ENCODE measurements at regions not wholly inside any gene's neighbourhood (a gene's known extent, or its start where the extent isn't known, plus 50 kb on each side); places are given as distances from the start of the nearest gene placed in this dataset.
"Not testable (repeated sequence)": the region's sequence is repeated elsewhere in the genome, so short reads cannot be mapped to it uniquely, and the experiment has no call there.

DNA sequence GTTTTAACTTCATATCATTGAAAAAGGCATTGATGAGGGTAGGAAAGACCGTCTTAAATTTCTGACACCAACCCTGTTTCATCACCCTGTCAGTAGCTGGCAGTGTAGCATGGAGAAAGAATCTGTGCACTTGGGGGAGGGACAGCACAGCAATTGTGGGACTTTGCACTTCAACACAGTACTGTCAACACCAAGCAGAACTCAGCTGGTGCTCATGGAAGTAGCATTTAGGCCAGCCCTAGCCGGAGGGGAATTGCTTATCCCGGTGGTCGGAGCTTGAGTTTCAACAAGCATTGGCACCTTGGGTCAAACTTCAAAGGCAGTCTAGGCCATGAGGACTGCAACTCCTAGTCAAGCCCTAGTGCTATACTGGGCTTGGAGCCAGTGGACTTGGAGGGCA lies 285.8 kb upstream of the TGIF2LX start:
- POLR2A ChIA-PET; CTCF ChIA-PET; H3K27me3 Mint-ChIP-seq (ENCODE audit: insufficient read depth, unreplicated experiment); BruUV-seq (replicated peaks); H3K27me3 ChIP-seq (replicated peaks; ENCODE audit: control insufficient read depth, insufficient read depth, low read length); intact Hi-C loops (cut with micrococcal nuclease; ENCODE audit: unreplicated experiment); H3K4me3 Mint-ChIP-seq (ENCODE audit: unreplicated experiment); H3K9me3 Mint-ChIP-seq (ENCODE audit: unreplicated experiment); H3K4me3 ChIP-seq (ENCODE audit: low read depth, low read length); DNase-seq; H3K4me1 ChIP-seq; H3K36me3 Mint-ChIP-seq (ENCODE audit: insufficient read depth, unreplicated experiment); H3K4me1 Mint-ChIP-seq (ENCODE audit: low read depth, unreplicated experiment); H3K27ac Mint-ChIP-seq (ENCODE audit: unreplicated experiment); H3K36me3 ChIP-seq (ENCODE audit: control insufficient read depth, insufficient read depth, low read length); H3K9me3 ChIP-seq: not testable (repeated sequence)

DNA sequence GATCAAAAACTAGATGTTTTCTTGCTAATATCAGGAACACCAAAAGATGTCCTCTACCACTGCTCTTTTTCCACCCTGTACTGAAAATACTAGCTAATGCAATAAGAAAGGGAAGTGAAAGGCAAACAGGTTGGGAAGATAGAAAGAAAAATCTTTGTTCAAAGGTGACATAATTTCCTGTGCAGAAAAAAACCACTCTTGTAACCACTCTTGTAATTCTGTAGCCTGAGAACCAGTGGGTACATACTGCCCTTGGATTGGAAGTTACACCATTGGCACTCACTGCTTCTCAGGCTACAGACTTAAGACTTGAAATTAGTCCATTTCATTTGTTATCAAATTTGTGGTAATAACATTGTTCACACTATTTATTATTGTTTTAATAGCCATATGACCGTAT lies 263.0 kb upstream of the TGIF2LX start:
- DNase-seq; H3K9me3 Mint-ChIP-seq (ENCODE audit: unreplicated experiment): not testable (repeated sequence)

DNA sequence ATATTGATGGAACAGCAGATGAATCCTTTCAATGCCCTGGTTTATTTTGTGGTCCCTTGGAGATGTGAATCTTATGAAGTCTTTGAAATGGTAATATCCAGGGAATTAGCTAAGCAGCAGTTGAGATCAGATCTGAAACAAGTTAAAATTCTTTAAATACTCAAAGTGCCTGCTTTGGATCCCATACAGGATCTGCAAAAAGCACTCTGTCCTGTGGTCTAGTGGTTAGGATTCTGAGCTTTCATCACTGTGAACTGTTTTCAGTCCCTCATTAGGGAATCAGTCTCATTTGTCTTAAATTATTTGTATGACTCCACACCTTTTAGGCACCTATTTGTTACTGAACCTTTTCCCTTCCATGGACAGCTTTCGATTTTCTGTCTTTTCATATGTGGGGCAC lies 215.2 kb upstream of the TGIF2LX start:
- BruUV-seq (replicated peaks); H3K9me3 ChIP-seq; H3K27ac Mint-ChIP-seq (ENCODE audit: unreplicated experiment); DNase-seq; intact Hi-C loops (cut with micrococcal nuclease; ENCODE audit: unreplicated experiment); H3K4me1 ChIP-seq; POLR2A ChIA-PET; H3K9me3 Mint-ChIP-seq (ENCODE audit: unreplicated experiment); CTCF ChIA-PET; H3K4me3 Mint-ChIP-seq (ENCODE audit: unreplicated experiment); H3K4me3 ChIP-seq (ENCODE audit: low read depth, low read length); H3K27me3 Mint-ChIP-seq (ENCODE audit: insufficient read depth, unreplicated experiment); H3K27me3 ChIP-seq (replicated peaks; ENCODE audit: control insufficient read depth, insufficient read depth, low read length); H3K4me1 Mint-ChIP-seq (ENCODE audit: low read depth, unreplicated experiment); H3K36me3 Mint-ChIP-seq (ENCODE audit: insufficient read depth, unreplicated experiment); H3K36me3 ChIP-seq (ENCODE audit: control insufficient read depth, insufficient read depth, low read length): not testable (repeated sequence)

More for the DNA sequence above, 263.0 kb upstream of the TGIF2LX start:
- CTCF ChIA-PET; BruUV-seq (replicated peaks); H3K9me3 ChIP-seq; H3K4me1 ChIP-seq; H3K36me3 Mint-ChIP-seq (ENCODE audit: insufficient read depth, unreplicated experiment); H3K27me3 ChIP-seq (replicated peaks; ENCODE audit: control insufficient read depth, insufficient read depth, low read length); H3K4me1 Mint-ChIP-seq (ENCODE audit: low read depth, unreplicated experiment); POLR2A ChIA-PET; H3K4me3 Mint-ChIP-seq (ENCODE audit: unreplicated experiment); H3K36me3 ChIP-seq (ENCODE audit: control insufficient read depth, insufficient read depth, low read length); H3K27me3 Mint-ChIP-seq (ENCODE audit: insufficient read depth, unreplicated experiment); H3K4me3 ChIP-seq (ENCODE audit: low read depth, low read length); H3K27ac Mint-ChIP-seq (ENCODE audit: unreplicated experiment); intact Hi-C loops (cut with micrococcal nuclease; ENCODE audit: unreplicated experiment): not testable (repeated sequence)

DNA sequence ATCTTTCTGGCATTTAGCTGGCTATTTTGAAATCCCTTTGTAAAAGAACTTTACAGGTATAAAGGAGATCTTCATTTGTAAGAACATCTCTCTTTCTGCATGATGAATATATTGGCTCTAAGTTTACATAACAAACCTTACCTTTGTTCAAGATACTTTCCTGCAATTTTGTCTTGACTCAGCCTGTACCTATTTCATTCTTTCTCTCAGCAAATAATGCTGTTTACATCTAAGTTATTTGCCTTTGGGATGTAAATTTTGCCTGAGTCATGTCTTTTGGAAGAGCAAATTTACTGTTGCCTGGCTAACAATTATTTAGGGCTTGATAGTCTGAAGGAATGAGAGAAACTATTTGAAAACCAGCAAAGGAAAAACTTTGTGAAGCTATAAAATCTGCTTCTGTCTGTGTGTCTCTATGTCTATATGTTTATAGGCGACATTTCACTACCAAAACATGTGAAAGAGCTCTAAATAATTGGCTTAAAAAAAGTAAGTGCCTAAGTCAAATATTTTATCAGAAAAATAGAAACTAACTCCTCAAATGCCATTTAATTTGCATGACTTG lies 214.3 kb upstream of the TGIF2LX start:
- H3K4me3 Mint-ChIP-seq (ENCODE audit: unreplicated experiment); H3K27ac Mint-ChIP-seq (ENCODE audit: unreplicated experiment); DNase-seq; H3K4me3 ChIP-seq (ENCODE audit: low read depth, low read length); H3K4me1 ChIP-seq; CTCF ChIA-PET; H3K9me3 Mint-ChIP-seq (ENCODE audit: unreplicated experiment); H3K4me1 Mint-ChIP-seq (ENCODE audit: low read depth, unreplicated experiment); H3K27me3 ChIP-seq (replicated peaks; ENCODE audit: control insufficient read depth, insufficient read depth, low read length); H3K9me3 ChIP-seq; H3K27me3 Mint-ChIP-seq (ENCODE audit: insufficient read depth, unreplicated experiment); BruUV-seq (replicated peaks); H3K36me3 Mint-ChIP-seq (ENCODE audit: insufficient read depth, unreplicated experiment); intact Hi-C loops (cut with micrococcal nuclease; ENCODE audit: unreplicated experiment); POLR2A ChIA-PET; H3K36me3 ChIP-seq (ENCODE audit: control insufficient read depth, insufficient read depth, low read length): not testable (repeated sequence)

DNA sequence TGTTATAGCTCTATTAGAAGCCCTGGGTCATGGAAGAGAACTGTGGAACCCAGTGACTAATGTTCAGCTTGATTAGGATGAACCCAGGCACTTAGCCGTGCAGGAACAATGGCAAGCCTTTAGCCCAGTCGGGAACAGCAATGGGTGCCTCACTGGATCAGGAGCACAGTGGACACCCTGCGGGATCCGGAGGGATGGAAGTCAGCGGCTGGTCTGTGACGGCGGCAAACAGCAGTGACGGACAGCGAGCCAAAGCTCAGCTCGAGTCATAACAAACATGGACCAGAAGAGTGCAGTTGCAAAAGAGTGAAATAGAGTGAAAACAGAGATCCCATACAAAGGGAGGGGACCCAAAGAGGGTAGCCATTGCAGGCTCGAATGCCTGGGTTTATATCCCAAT lies 187.3 kb upstream of the TGIF2LX start:
- H3K36me3 ChIP-seq (ENCODE audit: control insufficient read depth, insufficient read depth, low read length); POLR2A ChIA-PET; H3K9me3 Mint-ChIP-seq (ENCODE audit: unreplicated experiment); DNase-seq; intact Hi-C loops (cut with micrococcal nuclease; ENCODE audit: unreplicated experiment); H3K27me3 Mint-ChIP-seq (ENCODE audit: insufficient read depth, unreplicated experiment); H3K9me3 ChIP-seq; H3K4me3 Mint-ChIP-seq (ENCODE audit: unreplicated experiment); H3K4me1 ChIP-seq; H3K36me3 Mint-ChIP-seq (ENCODE audit: insufficient read depth, unreplicated experiment); H3K27ac Mint-ChIP-seq (ENCODE audit: unreplicated experiment); BruUV-seq (replicated peaks); H3K4me1 Mint-ChIP-seq (ENCODE audit: low read depth, unreplicated experiment); CTCF ChIA-PET; H3K27me3 ChIP-seq (replicated peaks; ENCODE audit: control insufficient read depth, insufficient read depth, low read length); H3K4me3 ChIP-seq (ENCODE audit: low read depth, low read length): not testable (repeated sequence)

DNA sequence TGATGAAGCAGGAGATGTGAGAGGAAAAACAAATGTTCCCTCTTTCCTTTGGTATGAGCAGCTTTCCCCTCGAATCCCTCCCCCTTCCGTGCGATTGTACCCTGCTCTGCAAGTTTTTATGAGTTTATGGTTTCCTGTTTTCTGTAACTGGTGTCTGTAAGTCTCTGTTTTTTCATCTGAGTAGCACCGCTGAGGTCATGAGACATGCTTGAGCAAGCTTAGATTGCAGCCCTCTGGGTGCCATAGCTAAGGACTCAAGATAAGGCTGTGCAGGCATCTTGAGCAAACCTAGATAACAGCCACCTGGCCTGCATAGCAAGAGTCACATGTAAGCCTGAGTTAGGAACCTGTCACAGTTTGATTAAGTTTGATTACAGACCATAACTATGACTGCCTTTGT lies 165.2 kb upstream of the TGIF2LX start:
- H3K4me1 ChIP-seq; H3K36me3 ChIP-seq (ENCODE audit: control insufficient read depth, insufficient read depth, low read length); H3K9me3 Mint-ChIP-seq (ENCODE audit: unreplicated experiment); H3K4me3 ChIP-seq (ENCODE audit: low read depth, low read length); H3K36me3 Mint-ChIP-seq (ENCODE audit: insufficient read depth, unreplicated experiment); DNase-seq; BruUV-seq (replicated peaks); H3K4me3 Mint-ChIP-seq (ENCODE audit: unreplicated experiment); H3K27ac Mint-ChIP-seq (ENCODE audit: unreplicated experiment); H3K9me3 ChIP-seq; H3K27me3 ChIP-seq (replicated peaks; ENCODE audit: control insufficient read depth, insufficient read depth, low read length); H3K4me1 Mint-ChIP-seq (ENCODE audit: low read depth, unreplicated experiment); POLR2A ChIA-PET; H3K27me3 Mint-ChIP-seq (ENCODE audit: insufficient read depth, unreplicated experiment); CTCF ChIA-PET; intact Hi-C loops (cut with micrococcal nuclease; ENCODE audit: unreplicated experiment): not testable (repeated sequence)
